ENCODE measurements at regions not wholly inside any gene's neighbourhood (a gene's known extent, or its start where the extent isn't known, plus 50 kb on each side); places are given as distances from the start of the nearest gene placed in this dataset.
"Not testable (repeated sequence)": the region's sequence is repeated elsewhere in the genome, so short reads cannot be mapped to it uniquely, and the experiment has no call there.

DNA sequence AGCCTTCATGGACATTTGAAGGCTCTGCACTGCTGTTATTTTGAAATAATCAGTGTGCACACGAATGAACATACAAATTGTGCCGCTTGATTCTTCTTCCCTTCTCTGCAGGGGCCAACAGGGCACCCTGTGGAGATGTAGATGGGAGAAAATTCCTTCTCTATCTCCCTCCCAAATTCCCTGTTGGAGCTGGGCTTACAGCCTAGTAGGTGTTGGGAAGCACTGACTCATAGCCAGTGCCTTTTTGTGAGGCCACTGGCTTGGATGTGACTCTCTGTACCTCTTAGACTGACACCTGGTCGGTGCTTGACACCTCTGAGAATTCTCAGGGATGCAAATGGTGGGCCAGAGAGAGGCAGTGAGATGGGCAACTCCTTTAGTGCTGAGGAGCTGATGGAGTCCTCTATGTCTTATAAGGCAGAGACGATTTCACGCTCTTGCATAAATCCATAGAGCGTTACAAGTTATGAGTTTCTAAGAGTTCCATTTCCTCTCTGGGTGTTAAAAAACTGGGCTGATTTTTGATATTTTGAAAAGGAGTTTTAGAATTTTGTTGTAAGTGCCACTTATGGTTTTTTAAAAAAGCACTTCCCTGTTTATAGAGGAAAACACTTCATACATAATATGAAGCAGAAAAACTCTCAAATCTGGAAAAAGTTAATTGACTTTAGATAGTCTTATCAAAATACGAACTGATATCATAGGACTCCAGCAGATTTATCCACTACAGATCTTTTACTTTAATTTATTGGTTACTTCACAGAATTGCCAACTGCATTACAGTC, 89.8 kb upstream of the MAP3K7 start:
- no peak for DNase-seq

DNA sequence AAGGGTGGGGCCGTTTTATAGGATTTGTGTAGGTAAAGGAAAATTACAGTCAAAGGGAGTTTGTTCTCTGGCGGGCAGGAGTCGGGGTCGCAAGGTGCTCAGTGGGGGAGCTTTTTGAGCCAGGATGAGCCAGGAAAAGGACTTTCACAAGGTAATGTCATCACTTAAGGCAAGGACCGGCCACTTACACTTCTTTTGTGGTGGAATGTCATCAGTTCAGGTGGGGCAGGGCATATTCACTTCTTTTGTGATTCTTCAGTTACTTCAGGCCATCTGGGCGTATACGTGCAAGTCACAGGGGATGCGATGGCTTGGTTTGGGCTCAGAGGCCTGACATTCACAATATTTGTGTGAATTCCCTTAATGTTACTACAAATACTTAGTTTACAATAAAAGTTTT, 88.2 kb upstream of the MAP3K7 start:
- not testable (repeated sequence) for DNase-seq

DNA sequence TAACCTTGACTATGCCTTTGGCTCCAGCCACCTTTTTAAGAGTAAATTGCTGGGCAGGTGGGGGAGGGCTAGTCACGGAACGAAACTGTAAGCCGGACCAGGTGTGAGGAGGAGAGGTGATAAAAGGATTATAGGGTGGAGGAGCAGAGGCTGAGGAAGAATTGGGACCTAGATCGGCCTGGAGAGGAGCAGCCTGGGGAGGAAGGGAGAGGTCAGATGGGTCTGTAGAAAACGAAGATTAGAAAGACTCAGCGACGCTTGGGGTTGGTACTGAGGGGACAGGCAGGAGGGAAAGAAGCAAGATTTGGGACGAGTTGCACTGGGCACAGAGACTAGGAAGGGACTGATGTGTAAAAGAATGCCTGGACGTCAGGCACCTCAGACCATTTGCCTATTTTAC, 87.2 kb upstream of the MAP3K7 start:
- not testable (repeated sequence) for DNase-seq

DNA sequence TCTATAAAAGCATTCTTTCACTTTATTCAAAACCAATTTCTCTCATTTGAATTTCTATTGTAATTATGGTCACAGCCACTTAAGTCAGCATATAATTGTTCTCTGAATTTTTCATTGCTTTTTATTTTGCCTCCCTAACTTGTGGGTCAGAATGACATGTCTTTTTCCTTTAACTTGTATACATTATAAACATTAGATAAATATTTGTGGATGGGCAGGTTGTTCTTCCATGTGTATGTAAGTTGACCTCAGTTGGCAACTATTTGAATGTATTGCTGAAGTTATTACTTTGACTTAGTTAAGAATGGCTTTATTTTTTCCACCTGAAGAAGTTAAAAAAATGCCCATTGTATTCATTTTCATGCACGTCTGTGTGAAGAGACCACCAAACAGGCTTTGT, 83.0 kb upstream of the MAP3K7 start:
- DNase-seq: no peak

DNA sequence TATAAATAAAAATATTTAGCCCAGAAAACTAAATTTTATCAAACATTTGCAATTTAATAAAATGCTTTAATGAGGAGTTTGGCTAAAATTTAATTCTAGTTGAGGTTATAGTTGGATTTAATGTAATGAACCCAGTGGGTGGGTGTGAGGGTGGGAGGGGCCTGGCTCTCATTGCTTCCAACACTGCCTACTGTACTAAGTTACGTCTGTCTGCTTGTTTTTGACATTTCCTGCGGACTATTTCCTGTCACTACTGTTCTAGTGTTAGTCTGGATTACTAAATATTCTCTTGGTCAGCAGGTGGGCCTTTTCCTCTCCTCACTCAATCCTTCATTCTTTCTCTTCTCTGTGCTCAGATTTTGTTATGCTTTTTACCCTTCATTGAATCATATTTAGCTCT, 82.5 kb upstream of the MAP3K7 start:
- DNase-seq: no peak

DNA sequence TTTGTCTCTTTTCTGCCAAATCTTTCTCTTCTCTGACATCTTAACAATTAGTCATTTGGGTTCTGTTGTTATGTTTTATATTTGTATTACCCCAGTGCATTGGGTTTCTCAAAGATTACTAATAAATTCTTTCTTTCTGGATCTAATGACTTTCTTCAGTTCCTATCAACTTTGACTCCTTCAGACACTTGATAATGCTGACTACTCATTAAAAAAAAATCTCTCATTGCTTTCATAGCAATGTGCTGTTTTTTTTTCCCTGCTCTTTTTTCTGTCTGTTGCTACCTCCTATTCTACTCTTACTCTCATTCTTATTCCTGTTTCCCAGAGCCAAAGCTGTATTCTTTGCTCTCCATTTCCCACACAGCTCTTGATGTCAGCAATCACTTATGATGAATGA, 81.3 kb upstream of the MAP3K7 start:
- no peak for DNase-seq

DNA sequence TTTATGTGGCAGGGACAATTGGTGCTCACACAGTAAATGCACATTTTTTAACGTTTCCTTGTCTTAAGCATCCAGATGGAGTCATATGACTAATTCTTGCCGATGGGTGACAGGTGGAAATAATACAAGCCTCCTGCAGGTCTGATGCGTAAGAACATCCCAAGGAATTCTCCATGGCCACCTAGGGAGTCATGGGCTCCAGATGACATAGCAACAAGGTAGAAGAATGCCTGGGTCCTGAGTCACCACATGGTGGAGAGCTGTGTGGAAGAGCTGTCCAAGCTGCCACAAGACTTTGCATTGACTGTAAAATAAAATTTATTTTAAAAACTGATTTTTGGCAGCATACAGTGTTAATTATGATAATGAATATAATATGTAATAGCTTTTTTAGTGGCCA, 77.0 kb upstream of the MAP3K7 start:
- no peak for DNase-seq

DNA sequence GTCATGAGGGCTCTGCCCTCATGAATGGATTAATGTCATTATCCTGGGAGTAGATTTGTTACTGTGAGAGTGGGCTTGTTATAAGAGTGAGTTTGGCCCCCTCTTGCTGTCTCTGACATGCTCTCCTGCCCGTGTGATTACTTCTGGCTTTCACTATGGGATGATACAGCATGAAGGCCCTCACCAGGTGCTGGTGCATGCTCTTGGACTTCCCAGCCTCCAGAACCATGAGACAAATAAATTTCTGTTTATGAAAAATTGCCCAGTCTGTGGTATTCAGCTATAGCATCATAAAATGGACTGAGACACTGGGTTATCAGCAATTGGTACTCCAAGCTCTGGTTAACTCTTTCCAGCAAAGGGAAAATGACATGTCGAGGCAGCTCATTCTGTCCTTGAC, 76.2 kb upstream of the MAP3K7 start:
- no peak for DNase-seq

DNA sequence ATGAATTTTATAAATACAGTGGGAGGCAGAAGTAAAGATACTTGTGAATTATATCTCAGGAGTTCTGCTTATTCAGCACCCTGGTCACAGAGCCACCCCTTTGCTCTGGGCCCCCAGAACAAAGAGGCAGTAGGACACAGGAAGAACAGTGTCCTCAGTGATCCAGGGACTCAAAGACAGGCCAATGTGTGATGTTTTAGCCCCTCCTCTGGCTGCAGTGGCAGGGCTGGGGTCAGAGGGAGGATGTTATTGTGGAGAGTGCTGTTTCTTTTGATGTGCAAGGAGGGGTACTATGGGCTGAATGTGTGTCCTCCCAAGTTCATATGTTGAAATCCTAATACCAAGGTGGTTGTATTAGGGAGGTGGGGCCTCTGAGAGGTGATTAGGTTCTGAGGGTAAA, 74.1 kb upstream of the MAP3K7 start:
- no peak for DNase-seq

DNA sequence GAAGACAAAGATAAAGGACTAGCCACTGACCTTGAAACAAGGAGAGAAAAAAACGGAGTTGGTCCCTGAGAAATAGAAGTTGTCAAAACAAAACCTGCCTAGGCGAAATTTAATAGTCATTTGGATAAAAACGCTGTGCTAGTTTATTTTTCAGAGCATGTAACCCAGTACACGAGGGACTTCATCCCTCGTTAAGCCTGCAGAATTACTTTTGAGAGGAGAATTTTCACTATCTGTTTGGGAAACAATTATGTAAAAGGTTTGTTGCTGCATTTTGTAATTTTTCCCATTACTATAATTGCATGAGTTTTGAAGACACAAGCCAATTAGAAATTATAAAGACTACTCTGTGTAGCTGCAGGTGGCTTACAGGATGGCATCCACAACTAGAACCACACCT, 71.6 kb upstream of the MAP3K7 start:
- no peak for DNase-seq

DNA sequence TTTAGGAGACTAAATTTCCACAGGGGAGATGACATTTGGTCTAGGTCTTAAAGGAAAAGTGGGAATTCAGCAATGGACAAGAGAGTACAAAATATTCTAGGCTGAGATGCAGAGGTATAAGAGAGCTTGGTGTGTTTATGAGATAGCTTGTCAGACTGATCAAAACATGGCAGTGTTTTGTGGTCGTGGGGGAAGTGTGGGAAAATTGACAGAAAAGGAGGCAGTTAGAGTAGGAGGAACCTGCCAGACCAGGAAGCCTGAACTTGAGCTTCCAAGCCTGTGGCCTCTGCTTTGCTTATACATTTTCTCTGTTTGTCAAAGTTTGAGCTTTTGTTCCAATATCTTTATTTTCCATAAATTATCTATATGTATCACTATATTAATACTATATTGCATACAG, 69.5 kb upstream of the MAP3K7 start:
- DNase-seq: no peak

DNA sequence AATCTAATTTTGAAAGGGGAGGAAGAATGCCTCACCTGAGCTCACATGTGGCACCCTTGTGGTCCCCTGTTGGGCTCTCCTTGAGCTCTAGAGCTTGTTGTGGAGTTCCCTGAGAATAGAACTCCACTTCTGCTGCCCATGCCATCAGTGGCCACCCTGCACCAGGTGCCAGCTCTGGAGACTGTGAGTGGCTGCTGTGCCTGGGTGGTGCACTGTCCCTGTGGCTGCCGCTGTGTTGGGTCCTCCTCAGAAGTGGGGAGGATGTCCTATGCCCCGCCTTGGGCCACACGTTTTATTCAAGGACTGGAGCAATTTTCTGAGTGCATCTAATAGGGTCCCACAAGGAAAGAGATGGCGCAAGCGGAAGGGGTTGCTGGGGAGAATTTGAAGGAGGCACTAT, 67.9 kb upstream of the MAP3K7 start:
- DNase-seq: no peak

DNA sequence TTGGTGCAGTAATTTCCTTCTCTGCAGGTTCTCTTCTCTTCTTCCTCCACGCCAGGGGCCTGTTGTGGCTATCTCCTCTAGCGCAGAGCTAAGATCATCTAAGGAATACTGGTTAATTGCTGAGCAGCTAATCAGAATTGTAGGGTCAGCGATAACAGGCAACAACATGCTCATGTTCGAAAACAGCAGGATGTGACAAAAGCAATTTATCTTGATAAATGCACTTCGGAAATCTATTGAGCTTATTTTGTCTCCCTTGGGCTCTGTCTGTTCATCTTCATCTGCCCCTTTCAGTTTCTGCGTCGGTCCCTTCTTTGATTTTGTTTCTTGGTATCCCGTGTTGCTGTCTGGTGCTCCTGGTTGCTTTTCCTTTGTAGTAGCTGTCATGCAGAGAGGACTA, 67.3 kb upstream of the MAP3K7 start:
- no peak for DNase-seq

DNA sequence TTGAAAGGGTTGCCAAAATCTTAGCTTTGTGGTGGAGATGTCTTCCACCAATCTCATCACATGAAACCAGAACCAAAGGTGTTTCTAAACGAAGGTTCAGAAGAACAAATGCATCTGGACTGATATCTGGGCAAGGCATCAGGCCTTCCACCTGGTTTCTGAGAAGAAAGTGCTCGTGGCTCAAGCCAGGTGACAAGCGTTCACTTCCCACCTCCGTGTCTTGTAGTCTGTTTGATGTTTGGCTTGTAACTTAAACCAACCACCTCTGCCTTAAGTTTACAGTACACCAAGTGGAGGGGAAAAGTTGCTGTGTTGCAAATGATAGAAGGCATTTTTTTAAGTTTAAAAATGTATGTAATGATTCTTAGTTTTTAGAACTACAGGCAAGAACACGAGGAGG, 66.9 kb upstream of the MAP3K7 start:
- no peak for DNase-seq

DNA sequence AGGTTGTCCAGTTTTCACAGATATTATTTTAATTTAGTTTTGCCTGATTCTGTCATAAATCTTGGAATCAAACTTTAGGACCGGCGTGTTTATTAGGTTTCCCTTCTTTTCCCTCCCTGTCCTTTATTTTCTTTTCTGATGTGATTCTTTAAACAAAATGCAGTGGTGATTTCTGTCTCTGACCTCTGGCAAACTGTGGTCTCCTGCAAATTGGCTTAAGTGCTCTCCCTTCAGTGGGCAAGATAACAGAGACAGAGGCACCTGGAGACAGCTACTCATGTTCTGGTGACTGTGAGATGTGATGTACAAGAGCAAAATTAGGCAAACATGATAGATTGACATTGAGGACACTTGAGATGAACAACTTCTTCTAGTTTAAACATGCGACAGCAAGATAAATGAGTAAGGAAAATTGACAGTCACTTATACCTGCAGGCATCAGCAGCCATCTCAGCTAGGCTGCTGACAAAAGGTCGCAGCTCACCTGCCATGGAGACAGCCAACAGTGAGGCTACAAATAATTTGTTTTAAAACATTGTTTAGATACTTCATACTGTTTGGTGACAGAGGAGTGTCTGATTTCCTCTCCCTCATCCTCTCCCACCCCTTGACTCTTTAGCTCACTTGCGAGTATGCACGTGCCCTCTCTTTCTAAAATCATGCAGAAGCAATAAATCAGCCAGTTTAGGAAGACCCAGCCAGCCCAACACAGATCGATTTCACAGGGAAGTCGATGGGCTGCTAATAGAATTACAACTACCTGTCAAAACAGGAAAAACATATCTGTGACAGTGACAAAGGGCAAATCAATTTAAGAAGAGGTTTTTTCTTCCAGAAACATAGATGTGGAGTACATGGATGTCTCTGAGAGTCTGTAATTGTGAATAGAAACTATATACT, 63.4 kb upstream of the MAP3K7 start:
- no peak for DNase-seq

DNA sequence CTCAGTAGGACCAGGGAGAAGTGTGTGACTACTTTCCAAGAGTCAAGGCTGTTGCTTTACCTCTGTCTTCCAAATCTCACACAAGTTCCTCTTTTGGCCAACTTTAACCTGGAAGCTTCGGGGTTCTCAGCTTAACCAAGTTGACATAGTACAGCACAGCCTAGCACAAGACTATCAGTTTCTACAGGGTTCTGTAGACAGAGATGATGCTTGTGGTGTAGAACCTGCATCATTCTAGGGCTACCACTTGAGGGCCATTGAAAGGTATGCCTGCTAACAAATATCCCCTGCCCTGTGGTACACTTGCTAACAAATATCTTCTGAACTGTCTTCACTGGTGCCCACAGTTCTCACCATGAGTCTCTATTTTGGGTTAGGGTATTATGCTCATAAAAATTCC, 62.0 kb upstream of the MAP3K7 start:
- no peak for DNase-seq

DNA sequence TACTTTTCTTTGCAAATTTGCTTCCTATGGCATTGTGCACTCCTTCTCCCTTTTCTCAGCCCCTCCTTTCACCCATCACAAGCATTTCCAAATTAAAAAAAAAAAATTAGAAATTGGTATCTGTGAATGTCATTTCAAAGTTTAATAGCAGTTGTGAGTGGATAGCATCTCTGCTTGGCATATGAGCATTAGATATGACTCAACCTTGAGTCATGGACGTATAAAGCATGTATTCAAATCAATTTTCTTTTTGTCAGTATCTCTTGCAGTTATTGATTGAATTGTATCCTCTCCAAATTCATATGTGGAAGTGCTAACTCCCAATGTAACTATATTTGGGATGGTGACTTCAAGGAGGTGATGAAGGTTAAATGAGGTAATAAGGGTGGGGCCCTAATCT, 60.1 kb upstream of the MAP3K7 start:
- DNase-seq: no peak

DNA sequence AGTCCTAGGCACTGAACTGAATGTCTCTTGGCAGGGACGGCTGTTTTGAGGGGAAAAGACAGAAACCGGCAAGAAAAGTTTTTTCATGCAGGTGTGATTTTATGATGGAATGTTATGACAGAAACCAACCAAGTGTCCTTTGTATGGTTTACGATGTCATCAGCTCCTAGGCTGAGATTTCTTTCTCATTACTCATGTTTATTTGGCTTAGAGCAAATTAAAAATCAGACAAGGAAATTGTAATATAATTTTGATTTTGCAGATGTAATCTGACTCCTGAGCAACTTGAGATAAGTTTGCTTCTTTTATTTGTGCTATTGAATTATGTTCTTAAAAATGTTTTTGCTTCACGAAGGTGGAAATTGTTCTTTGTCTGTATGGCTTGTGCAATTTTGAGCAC, 58.8 kb upstream of the MAP3K7 start:
- DNase-seq: no peak

DNA sequence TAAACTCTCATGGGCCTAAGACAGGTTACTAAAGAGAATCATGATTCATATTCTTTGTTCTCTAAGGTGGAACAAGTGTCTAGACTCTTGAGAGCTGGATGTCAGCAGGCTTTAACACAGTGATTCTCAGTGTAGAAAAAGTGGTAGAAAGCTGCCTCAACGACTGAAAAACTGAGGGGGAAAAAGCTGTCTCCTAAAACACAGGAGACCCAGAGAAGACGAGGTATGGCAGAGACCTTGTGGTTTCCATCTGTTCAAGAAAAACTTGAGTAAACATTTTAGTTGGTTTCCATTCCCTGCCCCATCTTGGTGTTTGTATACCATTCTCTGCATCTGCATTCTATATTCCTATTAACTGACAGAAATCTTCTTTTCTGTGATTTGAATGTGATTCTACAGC, 57.6 kb upstream of the MAP3K7 start:
- DNase-seq: no peak

DNA sequence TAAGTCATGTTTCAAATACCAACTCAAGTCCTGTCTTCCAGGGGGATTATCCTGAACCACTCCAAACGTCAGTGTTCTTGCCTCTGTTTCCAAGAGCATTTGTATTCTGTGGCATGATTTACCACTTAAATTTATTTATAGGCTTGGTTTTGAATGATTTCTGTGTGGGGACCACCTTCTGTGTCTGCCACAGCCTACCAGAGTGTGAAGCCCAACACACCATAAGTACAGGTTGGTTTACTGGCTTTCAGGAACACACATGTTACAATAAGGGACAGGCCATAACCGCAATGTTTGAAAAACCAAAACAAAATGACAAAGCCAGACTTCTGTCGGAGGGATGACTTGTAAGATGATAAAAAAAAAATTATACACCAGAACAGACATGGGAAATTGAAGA, 56.5 kb upstream of the MAP3K7 start:
- DNase-seq: no peak

DNA sequence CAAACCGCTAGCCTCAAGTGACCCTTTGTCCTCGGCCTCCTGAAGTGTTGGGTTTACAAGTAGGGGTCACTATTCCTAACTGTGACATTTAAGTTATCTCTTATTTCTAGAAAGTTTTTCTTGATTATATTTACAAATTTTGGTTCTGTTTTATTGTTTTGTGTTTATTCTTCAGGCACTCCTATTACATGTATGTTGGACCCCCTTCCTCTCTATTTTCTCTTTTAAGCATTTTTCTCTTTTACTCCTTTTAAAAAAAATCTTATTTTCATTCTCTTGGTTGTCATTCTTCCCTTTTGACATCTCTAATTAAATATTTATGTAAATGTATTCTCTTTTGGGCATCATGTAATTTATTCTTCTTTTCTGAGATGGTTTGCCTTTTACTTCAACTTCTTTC, 50.4 kb upstream of the MAP3K7 start:
- no peak for DNase-seq
